ENCODE measurements at regions not wholly inside any gene's neighbourhood (a gene's known extent, or its start where the extent isn't known, plus 50 kb on each side); places are given as distances from the start of the nearest gene placed in this dataset.
"Not testable (repeated sequence)": the region's sequence is repeated elsewhere in the genome, so short reads cannot be mapped to it uniquely, and the experiment has no call there.

DNA sequence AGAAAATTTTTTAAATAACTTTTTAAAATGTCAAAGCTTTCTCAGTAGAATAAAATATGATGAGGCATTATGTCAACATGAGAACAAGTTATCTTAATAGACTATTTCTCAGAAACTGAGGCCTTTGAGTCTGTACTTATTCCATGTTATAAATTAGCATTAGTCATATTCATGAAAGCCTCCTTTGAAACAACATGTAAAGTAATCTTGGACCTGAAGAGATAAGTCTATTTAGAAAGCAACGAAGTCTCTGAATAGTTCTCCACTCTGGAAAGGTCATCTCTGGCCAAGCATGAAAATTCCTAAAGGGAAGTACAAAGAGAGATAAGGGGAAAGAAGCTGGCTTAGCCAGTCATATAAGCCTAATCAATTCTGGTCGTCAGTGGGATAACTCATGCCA lies 150.8 kb downstream of the CYB561 start:
- H3K36me3 ChIP-seq (ENCODE audit: control insufficient read depth in 1 of 2, insufficient read depth in 2 of 2, low read length in 1 of 2): no peaks in the 10 kb centered on the region
- H3K9me3 ChIP-seq (ENCODE audit: control insufficient read depth, low read length): no peaks in the 10 kb centered on the region
- no peak overlapping the region for H3K4me3 ChIP-seq (ENCODE audit: low read length in 2 of 2)
- 1 to 7% methylated on average over 2 of the region's 2 CpGs for WGBS, 2 donors
- peak overlapping the region in 1 of 2 donors; percentile 77 for H3K27ac ChIP-seq (ENCODE audit: low read depth in 1 of 2, low read length in 2 of 2)
- no peaks in the 10 kb centered on the region for H3K27me3 ChIP-seq (ENCODE audit: control insufficient read depth in 1 of 2, insufficient read depth in 2 of 2, low read length in 1 of 2)
- intact Hi-C loops (cut with DNase I): loop anchor here in 1 of 2 donors (5.0 kb wide), 1 partner anchor 42 kb away; no protein-coding TSS in a partner anchor
- H3K4me1 ChIP-seq (ENCODE audit: control insufficient read depth in 1 of 2, insufficient read depth in 2 of 2, low read length in 2 of 2): peaks cover 3 to 8% of the 10 kb centered on the region in 2 donors
- ATAC-seq (ENCODE audit: low FRiP score): peak; percentile 48
- no peak for DNase-seq

DNA sequence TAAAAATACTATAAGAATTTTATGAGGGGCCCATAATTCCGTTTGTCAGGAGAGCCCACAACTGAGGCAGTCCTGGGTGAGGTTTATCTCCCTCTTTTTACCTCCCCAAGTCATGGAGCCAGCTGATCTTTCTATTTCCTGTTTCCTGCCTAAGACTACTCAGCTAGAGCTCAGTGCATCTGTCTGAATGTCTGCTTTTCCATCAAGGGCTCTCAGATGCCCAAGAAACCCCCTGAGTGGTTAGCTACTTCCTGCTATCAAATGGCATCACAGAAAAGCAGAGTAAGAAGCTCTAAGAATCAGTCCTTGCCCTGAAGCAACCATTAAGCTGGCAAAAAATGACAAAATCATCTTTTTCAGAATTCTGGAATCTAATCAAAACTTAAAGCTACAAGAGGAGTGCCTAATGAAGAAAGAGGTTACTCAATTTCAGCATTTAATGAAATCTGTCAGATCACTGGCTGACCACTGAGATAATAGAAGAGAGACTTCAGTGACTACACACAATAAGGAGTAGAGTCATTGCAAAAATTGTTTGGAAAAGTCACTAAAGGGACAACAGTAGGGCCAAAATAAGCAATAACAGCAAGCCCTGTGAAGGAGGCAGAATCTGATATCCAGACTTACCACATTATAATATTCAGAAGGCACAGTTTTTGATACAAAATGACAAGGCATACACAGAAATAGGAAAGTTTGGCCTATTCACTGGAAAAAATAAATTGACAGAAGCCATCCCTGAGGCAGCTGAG lies 150.1 kb downstream of the CYB561 start:
- H3K4me1 ChIP-seq (ENCODE audit: control insufficient read depth in 1 of 2, insufficient read depth in 2 of 2, low read length in 2 of 2): peaks cover 3 to 7% of the 10 kb centered on the region in 2 donors
- DNase-seq (no peak), ATAC-seq (ENCODE audit: low FRiP score) (no peak)
- no peaks in the 10 kb centered on the region for H3K27me3 ChIP-seq (ENCODE audit: control insufficient read depth in 1 of 2, insufficient read depth in 2 of 2, low read length in 1 of 2)
- no peak overlapping the region for H3K4me3 ChIP-seq (ENCODE audit: low read length in 2 of 2)
- H3K27ac ChIP-seq (ENCODE audit: low read depth in 1 of 2, low read length in 2 of 2): peak overlapping the region in 1 of 2 donors; percentile 70
- 78 to 86% methylated on average over 1 of the region's 1 CpG for WGBS, 2 donors
- H3K36me3 ChIP-seq (ENCODE audit: control insufficient read depth in 1 of 2, insufficient read depth in 2 of 2, low read length in 1 of 2): no peaks in the 10 kb centered on the region
- intact Hi-C loops (cut with DNase I): loop anchor here in 1 of 2 donors (5.0 kb wide), 1 partner anchor 41 kb away; no protein-coding TSS in a partner anchor
- no peaks in the 10 kb centered on the region for H3K9me3 ChIP-seq (ENCODE audit: control insufficient read depth, low read length)

GRCh38 chr17:63298916-63299315 lies 147.2 kb downstream of the CYB561 start:
- not testable (repeated sequence) for ATAC-seq (ENCODE audit: low FRiP score); DNase-seq; H3K27me3 ChIP-seq (ENCODE audit: control insufficient read depth in 1 of 2, insufficient read depth in 2 of 2, low read length in 1 of 2); H3K4me3 ChIP-seq (ENCODE audit: low read length in 2 of 2); H3K27ac ChIP-seq (ENCODE audit: low read depth in 1 of 2, low read length in 2 of 2); H3K36me3 ChIP-seq (ENCODE audit: control insufficient read depth in 1 of 2, insufficient read depth in 2 of 2, low read length in 1 of 2); H3K9me3 ChIP-seq (ENCODE audit: control insufficient read depth, low read length); H3K4me1 ChIP-seq (ENCODE audit: control insufficient read depth in 1 of 2, insufficient read depth in 2 of 2, low read length in 2 of 2)
- WGBS, 2 donors: 95 to 100% methylated on average over 1 of the region's 1 CpG
- intact Hi-C loops (cut with DNase I): loop anchor here in 1 of 2 donors (5.0 kb wide), 1 partner anchor 38 kb away; no protein-coding TSS in a partner anchor

GRCh38 chr17:63304704-63305261 lies 141.3 kb downstream of the CYB561 start:
- no peak overlapping the region for H3K4me3 ChIP-seq (ENCODE audit: low read length in 2 of 2)
- 97% methylated on average over 15 of the region's 15 CpGs for WGBS, 2 donors
- no peaks in the 10 kb centered on the region for H3K4me1 ChIP-seq (ENCODE audit: control insufficient read depth in 1 of 2, insufficient read depth in 2 of 2, low read length in 2 of 2)
- ATAC-seq (ENCODE audit: low FRiP score) (no peak), DNase-seq (peak in 1 of 2 donors; percentile 60)
- no peak overlapping the region for H3K27ac ChIP-seq (ENCODE audit: low read depth in 1 of 2, low read length in 2 of 2)
- H3K27me3 ChIP-seq (ENCODE audit: control insufficient read depth in 1 of 2, insufficient read depth in 2 of 2, low read length in 1 of 2): no peaks in the 10 kb centered on the region
- no peaks in the 10 kb centered on the region for H3K36me3 ChIP-seq (ENCODE audit: control insufficient read depth in 1 of 2, insufficient read depth in 2 of 2, low read length in 1 of 2)
- H3K9me3 ChIP-seq (ENCODE audit: control insufficient read depth, low read length): no peaks in the 10 kb centered on the region
- intact Hi-C loops (cut with DNase I): no loop called here

GRCh38 chr17:63305857-63306256 lies 140.2 kb downstream of the CYB561 start:
- no peaks in the 10 kb centered on the region for H3K4me1 ChIP-seq (ENCODE audit: control insufficient read depth in 1 of 2, insufficient read depth in 2 of 2, low read length in 2 of 2)
- ATAC-seq (ENCODE audit: low FRiP score): no peak
- no peak overlapping the region for H3K4me3 ChIP-seq (ENCODE audit: low read length in 2 of 2)
- no peak overlapping the region for H3K27ac ChIP-seq (ENCODE audit: low read depth in 1 of 2, low read length in 2 of 2)
- no peak for DNase-seq
- 90 to 92% methylated on average over 7 of the region's 7 CpGs for WGBS, 2 donors
- H3K9me3 ChIP-seq (ENCODE audit: control insufficient read depth, low read length): no peaks in the 10 kb centered on the region
- H3K27me3 ChIP-seq (ENCODE audit: control insufficient read depth in 1 of 2, insufficient read depth in 2 of 2, low read length in 1 of 2): no peaks in the 10 kb centered on the region
- no peaks in the 10 kb centered on the region for H3K36me3 ChIP-seq (ENCODE audit: control insufficient read depth in 1 of 2, insufficient read depth in 2 of 2, low read length in 1 of 2)
- intact Hi-C loops (cut with DNase I): no loop called here

- no peak for ATAC-seq (ENCODE audit: low FRiP score)
- WGBS, 2 donors: 98 to 99% methylated on average over 3 of the region's 3 CpGs
Measured at GRCh38 chr17:63306855-63307254, 139.3 kb downstream of the CYB561 start.

GRCh38 chr17:63308272-63308671 lies 137.8 kb downstream of the CYB561 start:
- no peak overlapping the region for H3K27ac ChIP-seq (ENCODE audit: low read depth in 1 of 2, low read length in 2 of 2)
- no peak overlapping the region for H3K4me3 ChIP-seq (ENCODE audit: low read length in 2 of 2)
- intact Hi-C loops (cut with DNase I): no loop called here
- H3K36me3 ChIP-seq (ENCODE audit: control insufficient read depth in 1 of 2, insufficient read depth in 2 of 2, low read length in 1 of 2): no peaks in the 10 kb centered on the region
- WGBS, 2 donors: 89 to 98% methylated on average over 1 of the region's 1 CpG
- H3K9me3 ChIP-seq (ENCODE audit: control insufficient read depth, low read length): no peaks in the 10 kb centered on the region
- DNase-seq: no peak
- no peak for ATAC-seq (ENCODE audit: low FRiP score)
- no peaks in the 10 kb centered on the region for H3K27me3 ChIP-seq (ENCODE audit: control insufficient read depth in 1 of 2, insufficient read depth in 2 of 2, low read length in 1 of 2)
- H3K4me1 ChIP-seq (ENCODE audit: control insufficient read depth in 1 of 2, insufficient read depth in 2 of 2, low read length in 2 of 2): peaks cover 0 to 4% of the 10 kb centered on the region in 2 donors

More at GRCh38 chr17:63306855-63307254, 139.3 kb downstream of the CYB561 start:
- Histone ChIP-seq H3K4me3 (ENCODE audit: low read length in 2 of 2) (no peak overlapping the region), H3K27me3 (ENCODE audit: control insufficient read depth in 1 of 2, insufficient read depth in 2 of 2, low read length in 1 of 2) (no peaks in the 10 kb centered on the region), H3K4me1 (ENCODE audit: control insufficient read depth in 1 of 2, insufficient read depth in 2 of 2, low read length in 2 of 2) (no peaks in the 10 kb centered on the region), H3K9me3 (ENCODE audit: control insufficient read depth, low read length) (no peaks in the 10 kb centered on the region), H3K36me3 (ENCODE audit: control insufficient read depth in 1 of 2, insufficient read depth in 2 of 2, low read length in 1 of 2) (no peaks in the 10 kb centered on the region), H3K27ac (ENCODE audit: low read depth in 1 of 2, low read length in 2 of 2) (no peak overlapping the region)
- intact Hi-C loops (cut with DNase I): no loop called here
- no peak for DNase-seq

DNA sequence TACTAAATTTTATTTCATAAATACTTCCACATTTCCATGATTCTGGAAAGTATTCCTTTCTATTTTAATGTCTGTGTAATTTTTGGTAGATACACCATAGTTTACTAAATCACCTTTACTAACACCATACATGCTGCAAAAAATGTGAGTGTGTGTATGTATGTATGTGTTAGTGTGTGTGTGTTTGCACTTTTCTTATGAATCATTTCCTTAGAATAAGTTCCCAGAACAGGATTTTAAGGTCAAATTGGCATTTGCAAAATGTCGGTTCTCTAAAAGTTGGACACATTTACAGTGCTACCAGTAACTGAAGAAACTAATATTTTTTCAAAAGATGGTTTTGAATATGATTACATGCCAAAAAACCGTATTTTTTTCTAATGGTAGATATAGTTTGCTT lies 137.1 kb downstream of the CYB561 start:
- ATAC-seq (ENCODE audit: low FRiP score) (no peak), DNase-seq (no peak)
- Histone ChIP-seq H3K27ac (ENCODE audit: low read depth in 1 of 2, low read length in 2 of 2) (no peak overlapping the region), H3K36me3 (ENCODE audit: control insufficient read depth in 1 of 2, insufficient read depth in 2 of 2, low read length in 1 of 2) (no peaks in the 10 kb centered on the region), H3K4me1 (ENCODE audit: control insufficient read depth in 1 of 2, insufficient read depth in 2 of 2, low read length in 2 of 2) (peaks cover 0 to 4% of the 10 kb centered on the region in 2 donors), H3K9me3 (ENCODE audit: control insufficient read depth, low read length) (no peaks in the 10 kb centered on the region), H3K27me3 (ENCODE audit: control insufficient read depth in 1 of 2, insufficient read depth in 2 of 2, low read length in 1 of 2) (no peaks in the 10 kb centered on the region), H3K4me3 (ENCODE audit: low read length in 2 of 2) (no peak overlapping the region)
- 7 to 8% methylated on average over 2 of the region's 2 CpGs for WGBS, 2 donors
- intact Hi-C loops (cut with DNase I): no loop called here

DNA sequence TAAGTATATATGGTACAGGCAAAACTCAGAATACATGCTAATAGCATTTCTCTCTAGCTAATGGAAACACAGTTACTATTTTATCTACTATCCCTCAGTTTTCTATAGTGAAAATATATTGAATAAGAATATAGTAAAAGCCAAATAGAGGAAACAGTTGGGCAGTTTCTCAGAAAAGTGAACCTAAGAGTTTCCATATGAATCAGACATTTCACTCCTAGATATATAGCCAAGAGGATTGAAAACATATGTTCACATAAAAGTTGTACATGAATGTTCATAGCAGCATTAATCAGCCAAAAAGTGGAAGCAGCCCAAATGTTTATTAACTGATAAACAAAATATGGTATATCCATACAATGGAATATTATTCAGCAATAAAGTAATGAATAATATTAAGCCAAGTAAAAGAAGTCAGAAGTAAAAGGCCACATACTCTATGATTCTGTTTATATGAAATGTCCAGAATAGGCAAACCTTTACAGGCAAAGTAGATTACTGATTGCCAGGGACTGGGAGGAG lies 134.6 kb downstream of the CYB561 start:
- DNase-seq: no peak
- intact Hi-C loops (cut with DNase I): no loop called here
- Histone ChIP-seq H3K27ac (ENCODE audit: low read depth in 1 of 2, low read length in 2 of 2) (no peak overlapping the region), H3K27me3 (ENCODE audit: control insufficient read depth in 1 of 2, insufficient read depth in 2 of 2, low read length in 1 of 2) (no peaks in the 10 kb centered on the region), H3K4me3 (ENCODE audit: low read length in 2 of 2) (no peak overlapping the region), H3K9me3 (ENCODE audit: control insufficient read depth, low read length) (no peaks in the 10 kb centered on the region), H3K36me3 (ENCODE audit: control insufficient read depth in 1 of 2, insufficient read depth in 2 of 2, low read length in 1 of 2) (peaks cover 0 to 2% of the 10 kb centered on the region in 2 donors), H3K4me1 (ENCODE audit: control insufficient read depth in 1 of 2, insufficient read depth in 2 of 2, low read length in 2 of 2) (peaks cover 0 to 4% of the 10 kb centered on the region in 2 donors)
- no peak for ATAC-seq (ENCODE audit: low FRiP score)
